HG03064 (cell line): ENCODE measurements at regions not wholly inside any gene's neighbourhood (a gene's known extent, or its start where the extent isn't known, plus 50 kb on each side); places are given as distances from the start of the nearest gene placed in this dataset.
"Not testable (repeated sequence)": the region's sequence is repeated elsewhere in the genome, so short reads cannot be mapped to it uniquely, and the experiment has no call there.

Experiments used
- ATAC-seq: cut with Tn5 transposase; IDR thresholded peaks from one replicate; pipeline ENCODE4 v1.9.1; 2021; ENCODE audit warnings: low read depth; ENCODE audit not compliant: unreplicated experiment

DNA sequence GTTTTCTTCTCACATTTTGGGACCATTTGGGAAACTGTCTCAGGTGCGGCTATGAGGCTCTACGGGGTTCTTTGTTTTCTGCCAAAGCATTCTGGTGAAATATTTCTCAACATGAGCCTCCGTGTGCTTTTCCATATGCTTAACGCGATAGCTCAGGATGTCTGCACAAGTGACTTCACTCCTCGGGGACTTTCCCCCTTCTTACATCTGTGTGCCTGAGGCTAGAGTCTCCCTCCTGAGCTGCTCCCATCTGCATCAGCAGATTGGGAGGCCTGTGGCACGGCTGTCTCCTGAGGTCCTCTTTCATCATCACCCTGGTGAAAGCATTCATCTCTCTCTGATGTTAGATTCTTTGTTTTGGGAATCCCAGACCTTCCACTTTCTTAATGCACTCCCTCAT, 1190.9 kb downstream of the TYW1 start:
- ATAC-seq = no peak

DNA sequence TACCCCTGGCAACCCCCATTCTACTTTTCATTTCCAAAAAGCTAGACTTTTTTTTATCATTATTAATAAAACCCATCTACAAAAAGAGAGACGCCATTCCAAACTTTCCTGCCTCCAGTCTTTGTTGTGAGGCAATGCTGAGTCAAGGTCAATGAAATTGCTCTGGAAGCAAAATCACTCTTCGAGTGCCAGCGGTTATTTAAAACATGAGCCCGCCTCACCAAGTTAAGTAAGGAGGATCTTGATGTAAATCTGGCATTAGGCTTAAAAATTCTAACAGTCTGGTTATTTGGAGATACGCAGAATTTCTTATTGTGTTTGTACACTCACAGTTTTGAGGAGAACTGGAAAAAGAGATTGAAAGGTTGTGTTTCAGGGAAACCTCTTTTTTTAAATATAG, 1196.3 kb downstream of the TYW1 start:
- no peak for ATAC-seq

DNA sequence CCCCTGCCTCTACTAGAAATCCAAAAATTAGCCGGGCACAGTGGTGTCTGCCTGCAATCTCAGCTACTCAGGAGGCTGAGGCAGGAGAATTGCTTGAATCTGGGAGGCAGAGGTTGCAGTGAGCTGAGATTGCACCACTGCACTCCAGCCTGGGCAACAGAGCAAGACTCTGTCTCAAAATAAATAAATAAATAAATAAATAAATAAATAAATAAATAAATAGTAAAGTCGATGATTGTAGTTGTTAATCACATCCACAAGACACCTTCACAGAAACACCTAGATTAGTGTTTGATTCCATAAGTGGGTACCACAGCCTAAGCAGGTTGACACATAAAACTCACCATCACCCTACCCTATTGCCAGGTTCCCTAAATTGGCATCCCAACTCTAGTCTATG, 1199.0 kb downstream of the TYW1 start:
- not testable (repeated sequence) for ATAC-seq

DNA sequence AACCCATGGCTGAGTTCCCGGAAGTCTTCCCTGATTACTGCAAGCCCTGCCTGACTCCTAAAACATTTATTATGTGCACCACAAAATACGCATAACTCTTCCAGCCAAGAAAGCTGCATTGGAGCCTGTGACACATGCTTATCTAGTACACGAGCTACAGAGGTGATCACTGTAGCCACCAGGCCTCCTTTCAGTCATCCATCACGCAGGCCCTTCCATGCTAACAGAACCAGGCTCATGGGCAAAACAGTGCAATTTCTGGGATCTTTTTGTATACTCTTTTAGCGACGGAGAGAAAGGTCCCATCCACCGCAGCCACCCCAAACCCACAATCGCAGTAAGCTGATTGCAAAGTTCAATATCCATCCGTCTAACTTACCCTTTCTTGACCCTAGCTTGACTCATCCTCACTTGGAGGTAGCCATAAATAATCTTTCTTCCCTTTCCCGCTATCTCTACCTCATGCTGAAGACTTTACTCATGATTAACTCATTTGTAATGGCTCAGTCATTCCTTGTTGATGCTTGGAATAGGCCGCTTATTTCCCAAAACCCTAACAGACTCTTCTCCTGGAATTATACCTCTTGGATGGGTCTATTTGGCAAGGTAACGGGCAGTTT, 1203.5 kb downstream of the TYW1 start:
- ATAC-seq = no peak

DNA sequence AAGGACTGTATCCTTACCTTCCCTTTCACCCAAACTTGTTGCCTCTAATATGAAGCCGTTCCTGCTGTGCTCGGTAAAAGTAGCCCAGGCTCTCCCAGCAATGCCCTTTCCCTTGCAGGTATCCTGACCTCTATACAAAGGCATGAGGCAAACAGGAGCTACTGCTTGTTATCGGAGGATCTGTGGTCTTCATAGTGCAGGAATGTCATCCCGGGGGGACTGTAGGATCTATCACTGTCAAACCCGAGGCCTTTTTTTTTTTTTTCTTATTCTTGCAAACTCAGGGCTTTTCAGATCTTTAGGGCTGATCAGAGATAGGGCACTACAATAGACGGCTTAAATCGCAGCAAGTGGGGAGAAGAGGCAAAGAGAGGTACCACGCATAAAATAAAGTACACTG, 1206.6 kb downstream of the TYW1 start:
- ATAC-seq = no peak

DNA sequence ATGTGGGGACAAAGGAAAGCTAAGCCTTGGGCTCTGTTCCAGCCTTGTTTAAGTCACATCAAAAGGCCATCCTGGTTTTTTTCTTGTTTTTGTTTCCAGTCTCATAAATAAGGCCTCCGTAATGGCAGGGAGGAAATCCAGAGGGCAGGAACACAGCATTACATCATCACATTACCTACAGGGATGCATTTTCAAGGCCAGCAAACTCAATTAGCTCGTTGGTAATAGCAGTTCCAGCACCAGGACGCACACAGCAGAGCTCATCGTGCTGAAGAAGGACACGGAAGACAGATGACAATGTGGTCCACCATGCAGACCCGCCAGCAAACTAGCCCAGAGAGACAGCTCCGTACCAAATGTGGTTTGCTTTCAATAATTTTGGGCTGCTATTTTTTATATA, 1209.2 kb downstream of the TYW1 start:
- ATAC-seq = no peak

DNA sequence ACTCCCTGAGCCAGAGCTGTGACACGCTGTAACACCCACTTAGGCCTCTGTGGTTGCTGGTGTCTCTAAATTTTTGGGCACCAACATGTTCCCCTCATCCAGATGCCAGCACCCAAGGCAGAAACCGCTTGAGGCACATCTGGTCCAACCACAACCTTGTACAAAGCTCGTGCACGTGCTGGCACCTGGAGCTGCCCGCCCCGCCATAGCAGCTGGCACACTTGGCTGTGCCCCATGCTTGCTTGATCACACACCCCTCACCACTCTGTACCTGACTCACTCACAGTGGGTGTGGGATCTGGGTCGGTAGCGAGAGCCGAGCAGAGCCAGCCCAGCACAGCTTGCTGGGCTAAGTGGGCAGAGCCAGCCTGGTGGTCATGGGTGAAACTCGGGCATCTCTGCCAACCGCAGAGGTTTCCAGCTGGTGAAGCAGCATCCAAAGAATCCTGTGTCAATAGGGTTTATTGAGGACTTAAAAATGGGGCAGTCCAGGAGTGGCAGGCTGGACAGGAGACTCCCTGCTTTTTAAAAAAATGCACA, 1210.4 kb downstream of the TYW1 start:
- no peak for ATAC-seq

DNA sequence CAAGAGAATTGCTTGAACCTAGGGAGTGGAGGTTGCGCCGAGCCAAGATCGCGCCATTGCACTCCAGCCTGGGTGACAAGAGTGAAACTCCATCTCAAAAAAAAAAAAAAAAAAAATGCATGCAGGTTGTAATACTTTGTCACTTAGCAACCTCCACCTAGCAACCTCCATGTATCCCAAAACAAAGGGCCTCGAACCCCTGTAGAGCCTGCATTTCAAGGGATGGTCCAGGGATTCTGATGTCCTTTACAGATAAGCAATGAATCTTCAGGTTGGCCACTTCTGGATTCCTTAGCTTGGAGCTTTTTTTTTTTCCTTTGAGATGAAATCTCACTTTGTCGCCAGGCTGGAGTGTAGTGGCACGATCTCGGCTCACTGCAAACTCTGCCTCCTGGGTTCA, 1211.0 kb downstream of the TYW1 start:
- no peak for ATAC-seq

DNA sequence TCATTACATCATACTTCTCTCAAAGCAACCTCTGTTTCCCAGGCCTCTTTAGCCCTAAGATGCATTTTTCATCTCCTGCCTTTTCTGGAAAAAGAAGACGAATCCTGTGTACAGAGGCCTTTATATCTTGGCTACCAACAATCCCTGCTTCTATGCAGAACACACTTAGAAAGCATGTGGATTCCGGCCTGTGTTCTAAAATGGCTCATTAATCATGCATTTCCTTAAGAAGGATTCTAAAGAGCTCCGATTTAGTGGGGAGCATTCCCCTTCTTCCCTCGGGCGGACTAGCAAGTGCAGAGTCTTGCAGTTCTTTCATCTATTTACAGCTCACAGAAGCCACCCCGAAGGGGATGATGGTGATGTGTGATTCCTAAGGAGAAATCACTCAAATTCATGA, 1212.9 kb downstream of the TYW1 start:
- no peak for ATAC-seq

DNA sequence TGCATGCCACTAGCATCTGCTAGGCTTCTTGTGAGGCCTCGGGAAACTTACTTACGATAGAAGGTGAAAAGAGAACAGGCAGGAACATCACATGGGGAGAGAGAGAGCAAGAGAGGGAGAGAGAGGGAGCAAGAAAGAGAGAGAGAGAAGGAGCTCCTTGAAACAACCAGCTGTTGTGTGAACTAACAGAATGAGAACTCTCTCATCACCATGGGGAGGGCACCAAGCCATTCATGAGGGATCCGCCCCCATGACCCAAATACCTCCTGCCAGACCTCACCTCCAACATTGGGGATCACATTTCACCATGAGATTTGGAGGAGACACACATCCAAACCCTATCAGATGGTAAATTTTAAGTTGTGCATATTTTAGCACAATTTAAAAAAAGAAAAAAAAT, 1217.2 kb downstream of the TYW1 start:
- no peak for ATAC-seq

DNA sequence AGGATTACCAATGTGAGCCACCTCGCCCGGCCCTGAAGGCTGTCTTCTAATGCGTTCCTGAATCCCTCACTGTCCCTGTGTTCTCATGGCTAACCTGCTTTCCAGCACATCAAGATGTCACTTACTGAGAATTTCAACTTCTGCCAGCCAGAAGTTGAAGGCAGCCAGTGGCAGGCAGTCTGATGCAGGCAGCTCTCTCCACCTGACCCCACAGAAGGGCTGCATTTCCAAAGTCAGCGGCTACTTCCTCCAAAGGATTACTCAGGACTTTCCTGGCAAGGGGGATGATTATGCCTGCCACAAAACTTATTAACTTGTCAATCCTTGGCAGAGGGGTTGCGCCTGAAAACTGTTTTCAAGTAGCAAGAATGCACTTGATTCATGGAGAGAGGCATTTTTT, 1219.4 kb downstream of the TYW1 start:
- ATAC-seq = no peak

DNA sequence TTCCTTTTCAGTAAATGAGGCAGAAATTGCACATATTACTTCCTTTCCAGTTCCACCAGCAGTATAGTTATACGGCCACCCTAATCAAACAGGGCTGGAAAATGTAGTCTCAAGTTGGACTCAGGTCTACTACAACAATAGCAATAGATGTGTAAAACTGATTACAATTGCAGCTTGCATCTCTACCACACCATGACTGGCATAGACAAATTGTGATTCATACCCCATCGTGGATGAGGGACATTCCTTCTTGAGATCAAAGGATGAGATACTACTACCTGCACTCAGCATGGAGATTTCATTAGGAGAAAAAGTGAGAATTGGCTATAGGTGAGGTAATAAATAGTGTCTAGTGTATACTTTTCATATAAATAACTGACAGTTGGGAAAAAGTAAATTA, 1220.8 kb downstream of the TYW1 start:
- ATAC-seq = no peak

DNA sequence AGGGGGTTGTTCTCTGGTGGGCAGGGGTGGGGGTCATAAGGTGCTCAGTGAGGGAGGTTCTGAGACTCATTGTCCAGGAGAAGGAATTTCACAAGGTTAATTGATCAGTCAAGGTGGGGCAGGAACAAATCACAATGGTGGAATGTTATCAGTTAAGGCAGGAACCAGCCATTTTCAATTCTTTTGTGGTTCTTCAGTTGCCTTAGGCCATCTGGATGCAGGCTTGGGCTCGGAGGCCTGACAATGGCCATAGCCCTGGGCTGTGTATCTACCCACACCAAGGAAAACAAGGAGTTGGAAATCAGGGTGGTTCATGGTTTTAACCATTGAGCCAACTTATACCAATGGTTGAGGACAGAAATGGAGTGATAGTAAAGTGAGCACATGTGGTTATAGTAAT, 1221.8 kb downstream of the TYW1 start:
- no peak for ATAC-seq

DNA sequence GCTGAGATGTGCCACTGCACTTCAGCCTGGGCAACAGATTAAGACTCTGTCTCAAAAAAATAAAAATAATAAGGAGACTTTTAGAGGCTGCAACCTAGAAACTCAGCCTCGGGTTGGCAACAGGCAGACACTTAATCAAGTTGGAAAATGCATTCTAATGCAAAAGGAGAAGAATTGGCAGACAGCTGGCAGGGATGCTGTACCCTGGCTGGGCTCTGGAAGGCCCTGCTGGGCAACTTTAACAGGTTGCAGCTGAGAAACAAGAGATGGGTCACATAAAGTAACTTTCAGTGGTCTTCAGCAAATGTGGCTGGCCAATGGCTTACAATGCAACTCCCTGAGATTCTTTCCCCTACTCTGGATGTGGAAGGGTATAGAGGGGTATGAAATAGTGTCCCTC, 1225.7 kb downstream of the TYW1 start:
- ATAC-seq = no peak

DNA sequence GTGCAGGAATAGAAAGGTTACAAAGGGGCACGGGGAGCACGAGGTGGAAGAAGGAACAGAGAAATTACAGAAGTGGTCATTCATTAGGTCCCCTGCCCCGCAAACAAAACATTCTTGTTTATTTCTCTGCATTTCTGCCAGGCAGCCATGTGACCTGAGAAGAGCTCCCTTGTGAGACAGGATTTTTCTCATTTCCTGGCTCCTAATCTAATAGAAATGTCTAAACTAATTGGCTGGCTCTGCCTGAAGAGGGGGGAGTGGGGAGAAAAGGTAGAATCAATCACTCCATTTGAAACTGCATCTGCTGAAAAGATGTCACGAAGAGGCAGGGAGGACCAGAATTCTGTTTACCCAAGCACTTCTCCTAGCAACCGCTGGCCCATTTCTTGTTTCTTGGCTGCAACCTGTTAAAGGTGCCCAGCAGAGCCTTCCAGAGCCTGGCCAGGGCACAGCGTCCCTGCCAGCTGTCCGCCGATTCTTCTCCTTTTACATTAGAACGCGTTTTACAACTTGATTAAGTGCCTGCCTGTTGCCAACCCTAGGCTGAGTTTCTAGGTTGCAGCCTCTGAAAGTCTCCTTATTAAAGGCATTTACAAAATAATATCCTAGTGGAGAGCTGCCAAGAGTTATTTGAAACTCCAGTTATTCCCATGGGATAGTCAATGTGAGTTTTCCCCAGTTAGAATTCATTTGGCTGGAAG, 1227.6 kb downstream of the TYW1 start:
- ATAC-seq = no peak

DNA sequence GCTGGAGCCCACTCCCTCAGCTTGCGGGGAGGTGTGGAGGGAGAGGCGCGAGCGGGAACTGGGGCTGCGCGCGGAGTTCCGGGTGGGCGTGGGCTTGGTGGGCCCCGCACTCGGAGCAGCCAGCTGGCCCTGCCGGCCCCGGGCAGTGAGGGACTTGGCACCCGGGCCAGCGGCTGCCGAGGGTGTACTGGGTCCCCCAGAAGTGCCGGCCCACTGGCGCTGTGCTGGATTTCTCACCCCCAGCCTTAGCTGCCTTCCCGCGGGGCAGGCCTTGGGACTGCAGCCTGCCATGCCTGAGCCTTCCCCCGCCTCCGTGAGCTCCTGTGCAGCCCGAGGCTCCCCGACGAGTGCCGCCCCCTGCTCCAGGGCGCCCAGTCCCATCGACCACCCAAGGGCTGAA, 1234.4 kb downstream of the TYW1 start:
- ATAC-seq = not testable (repeated sequence)

DNA sequence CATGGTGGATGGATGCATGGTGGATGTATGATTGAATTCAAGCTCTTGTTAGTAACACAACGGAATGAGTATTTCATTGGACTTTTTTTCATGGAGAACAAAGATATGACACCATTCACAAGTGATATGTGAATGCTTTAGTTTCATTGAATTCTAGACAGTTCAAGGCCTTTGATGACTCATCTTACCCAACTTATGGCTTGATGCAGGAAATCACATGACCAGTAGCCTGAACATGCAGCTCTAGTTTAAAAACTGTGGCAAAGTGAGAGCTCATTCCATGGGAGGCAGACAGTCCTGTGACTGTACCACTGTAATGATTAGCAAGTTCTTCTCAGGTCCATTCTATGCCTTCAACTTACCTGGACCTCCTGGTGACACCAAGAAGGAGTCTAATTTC, 1239.3 kb downstream of the TYW1 start:
- ATAC-seq = no peak

DNA sequence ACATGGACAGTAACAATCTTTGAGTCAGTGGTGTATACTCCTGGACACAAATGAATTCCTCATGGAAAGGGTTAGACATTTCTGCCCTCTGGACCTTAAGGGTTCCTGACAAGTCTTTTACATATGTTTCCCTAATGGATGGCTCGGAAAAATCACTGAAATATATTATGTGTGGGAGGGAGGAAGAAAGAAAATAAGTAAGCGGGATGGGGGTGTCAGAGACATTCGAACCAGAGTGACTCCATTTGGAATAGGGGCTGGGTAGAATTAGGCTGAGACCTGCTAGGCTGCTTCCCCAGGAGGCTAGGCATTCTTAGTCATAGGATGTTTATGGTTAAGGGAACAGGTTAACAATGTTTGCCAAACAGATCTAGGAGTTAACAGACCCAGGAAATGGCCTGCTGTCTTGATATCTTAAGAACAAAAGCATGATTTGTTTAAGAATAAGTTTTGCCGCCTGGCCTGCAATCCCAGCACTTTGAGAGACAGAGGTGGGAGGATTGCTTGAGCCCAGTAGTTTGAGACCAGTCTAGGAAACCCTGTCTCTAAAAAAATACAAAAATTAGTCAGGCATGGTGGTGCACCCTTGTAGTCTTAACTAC, 1241.7 kb downstream of the TYW1 start:
- no peak for ATAC-seq

DNA sequence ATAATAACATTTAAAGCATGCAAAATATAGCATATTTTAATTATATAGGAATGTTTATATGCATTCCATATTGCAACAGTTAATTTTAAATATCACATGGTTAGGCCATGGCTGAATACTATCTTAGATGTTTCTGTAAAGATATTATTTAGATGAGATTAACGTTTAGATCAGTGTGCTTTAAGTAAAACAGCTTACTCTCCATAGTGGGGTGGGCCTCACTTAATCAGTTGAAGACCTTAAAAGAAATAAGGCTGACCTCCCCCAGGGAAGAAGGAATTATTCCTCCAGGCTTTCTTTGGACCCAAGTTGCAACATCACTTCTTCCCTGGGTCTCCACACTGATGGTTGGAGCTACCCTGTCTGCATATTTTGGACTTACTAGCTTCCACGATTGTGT, 1246.5 kb downstream of the TYW1 start:
- ATAC-seq = no peak

DNA sequence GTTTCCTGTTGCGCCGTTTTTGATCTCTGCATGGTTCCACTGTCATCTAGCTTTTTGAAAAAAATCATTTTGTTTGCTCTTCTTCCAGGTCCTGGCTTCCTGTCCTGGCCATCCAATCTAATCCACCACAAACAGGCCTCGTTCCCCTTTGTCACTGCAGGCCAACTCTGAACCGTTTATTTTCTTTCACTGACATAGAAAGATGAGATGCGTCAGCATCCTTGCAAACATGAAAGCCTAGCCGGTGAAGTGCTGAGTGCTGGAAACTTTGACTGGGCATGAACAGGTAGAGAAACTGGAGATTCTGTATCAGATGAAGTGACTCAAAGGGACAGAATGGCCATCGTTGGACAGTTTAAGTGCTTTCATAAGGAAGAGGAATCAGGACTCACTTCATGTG, 1247.8 kb downstream of the TYW1 start:
- no peak for ATAC-seq

DNA sequence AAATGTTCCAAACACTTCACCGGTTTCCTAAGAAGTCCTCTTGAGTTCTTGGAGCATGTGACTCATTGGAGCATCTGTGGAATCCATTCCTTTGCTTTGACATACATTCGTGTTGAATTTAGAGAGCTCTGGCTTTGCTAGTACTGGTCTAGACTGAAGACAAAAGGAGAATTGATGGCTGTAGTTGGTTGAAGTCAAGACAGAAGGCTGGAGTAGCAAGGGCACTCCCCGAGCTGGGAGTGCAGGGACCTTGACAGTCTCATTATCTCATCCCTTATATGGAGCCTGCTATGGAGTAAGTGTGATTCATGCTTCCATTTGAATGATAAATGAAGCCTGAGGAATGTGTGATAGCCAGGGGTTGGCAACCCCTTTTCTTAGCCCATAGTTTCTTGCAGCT, 1249.1 kb downstream of the TYW1 start:
- ATAC-seq = no peak

DNA sequence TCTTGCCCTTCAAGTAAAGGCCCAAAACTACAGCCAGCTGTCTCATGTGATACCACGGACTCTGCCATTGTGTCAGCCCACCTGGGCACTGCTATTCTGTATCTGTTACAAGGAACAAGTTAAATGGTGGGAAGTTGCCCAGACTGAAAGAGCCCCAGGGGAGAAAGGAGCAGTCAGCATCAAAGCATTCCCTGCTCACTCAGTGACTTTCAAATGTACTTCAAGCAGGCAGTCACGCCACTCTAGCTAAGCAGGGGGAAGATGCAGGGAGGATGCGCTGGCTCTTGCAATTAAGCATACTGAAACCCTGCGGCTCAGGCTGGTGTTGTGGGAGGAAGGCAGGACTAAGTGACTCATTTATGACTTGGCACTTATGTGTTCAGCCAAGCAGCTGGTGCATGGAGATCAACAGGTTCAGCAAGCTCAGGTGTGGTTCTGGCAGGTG, 1249.6 kb downstream of the TYW1 start:
- ATAC-seq = no peak
